ENCODE measurements at regions not wholly inside any gene's neighbourhood (a gene's known extent, or its start where the extent isn't known, plus 50 kb on each side); places are given as distances from the start of the nearest gene placed in this dataset.
"Not testable (repeated sequence)": the region's sequence is repeated elsewhere in the genome, so short reads cannot be mapped to it uniquely, and the experiment has no call there.

DNA sequence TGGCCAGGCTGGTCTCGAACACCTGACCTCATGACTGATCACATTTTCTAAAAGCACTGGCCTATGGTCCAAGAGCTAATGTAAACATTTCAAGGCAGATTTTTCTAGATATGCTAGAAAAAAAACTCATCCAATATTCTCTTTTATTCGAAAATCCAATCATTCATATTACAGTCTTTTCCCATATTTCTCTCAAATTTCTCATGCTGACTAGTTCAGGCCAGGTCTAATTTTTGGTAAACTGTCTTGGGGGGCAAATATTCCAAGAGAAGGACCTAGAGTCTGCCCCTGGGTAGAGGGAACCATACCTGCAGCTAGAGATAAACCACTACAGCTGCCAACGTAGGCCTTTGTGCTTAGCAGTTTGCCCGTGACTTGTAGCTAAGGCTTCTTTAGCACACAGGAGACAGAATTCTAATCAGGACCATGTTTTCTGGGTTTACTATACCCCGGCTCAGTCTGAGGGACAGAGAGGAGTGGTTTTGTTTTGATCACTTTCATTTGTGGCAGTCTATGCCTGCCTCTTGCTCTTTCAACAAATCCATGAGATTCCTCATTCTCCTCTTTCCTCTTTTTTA, 71.8 kb upstream of the CITED2 start:
- Histone ChIP-seq H3K4me3 (no peak overlapping the region), H3K36me3 (ENCODE audit: low read depth, missing control alignments) (no peaks in the 10 kb centered on the region), H3K4me1 (peaks cover 18% of the 10 kb centered on the region), H3K9me3 (no peaks in the 10 kb centered on the region), H3K27me3 (no peaks in the 10 kb centered on the region), H3K27ac (no peak overlapping the region)
- 91 to 95% methylated on average over 5 of the region's 5 CpGs for WGBS, 2 donors
- intact Hi-C loops (cut with DNase I; ENCODE audit: low total_unique reads): no loop called here
- no peak for DNase-seq
- TF ChIP-seq, protein P1, sequence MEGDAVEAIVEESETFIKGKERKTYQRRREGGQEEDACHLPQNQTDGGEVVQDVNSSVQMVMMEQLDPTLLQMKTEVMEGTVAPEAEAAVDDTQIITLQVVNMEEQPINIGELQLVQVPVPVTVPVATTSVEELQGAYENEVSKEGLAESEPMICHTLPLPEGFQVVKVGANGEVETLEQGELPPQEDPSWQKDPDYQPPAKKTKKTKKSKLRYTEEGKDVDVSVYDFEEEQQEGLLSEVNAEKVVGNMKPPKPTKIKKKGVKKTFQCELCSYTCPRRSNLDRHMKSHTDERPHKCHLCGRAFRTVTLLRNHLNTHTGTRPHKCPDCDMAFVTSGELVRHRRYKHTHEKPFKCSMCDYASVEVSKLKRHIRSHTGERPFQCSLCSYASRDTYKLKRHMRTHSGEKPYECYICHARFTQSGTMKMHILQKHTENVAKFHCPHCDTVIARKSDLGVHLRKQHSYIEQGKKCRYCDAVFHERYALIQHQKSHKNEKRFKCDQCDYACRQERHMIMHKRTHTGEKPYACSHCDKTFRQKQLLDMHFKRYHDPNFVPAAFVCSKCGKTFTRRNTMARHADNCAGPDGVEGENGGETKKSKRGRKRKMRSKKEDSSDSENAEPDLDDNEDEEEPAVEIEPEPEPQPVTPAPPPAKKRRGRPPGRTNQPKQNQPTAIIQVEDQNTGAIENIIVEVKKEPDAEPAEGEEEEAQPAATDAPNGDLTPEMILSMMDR (IDR thresholded peaks at IDR 0.05): no peak
- TF ChIP-seq POLR2A (IDR thresholded peaks at IDR 0.05): no peak

DNA sequence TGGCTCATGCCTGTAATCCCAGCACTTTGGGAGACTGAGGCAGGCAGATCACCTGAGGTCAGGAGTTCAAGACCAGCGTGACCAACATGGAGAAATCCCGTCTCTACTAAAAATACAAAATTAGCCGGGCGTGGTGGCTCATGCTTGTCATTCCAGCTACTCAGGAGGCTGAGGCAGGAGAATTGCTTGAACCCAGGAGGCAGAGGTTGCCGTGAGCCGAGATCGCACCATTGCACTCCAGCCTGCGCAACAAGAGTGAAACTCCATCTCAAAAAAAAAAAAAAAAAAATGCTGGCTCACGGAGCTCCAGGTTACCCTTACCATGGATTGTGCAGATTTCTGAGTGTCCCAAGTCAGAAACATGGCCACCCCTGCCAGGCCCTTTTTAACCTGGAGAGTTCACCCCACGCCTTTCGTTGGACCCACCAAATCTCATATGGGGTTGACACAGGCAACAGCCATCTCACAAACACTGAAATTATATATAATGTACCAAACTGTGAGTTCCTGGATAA, 69.9 kb upstream of the CITED2 start:
- H3K9me3 ChIP-seq; H3K4me3 ChIP-seq; intact Hi-C loops (cut with DNase I; ENCODE audit: low total_unique reads); H3K27ac ChIP-seq; H3K36me3 ChIP-seq (ENCODE audit: low read depth, missing control alignments); H3K4me1 ChIP-seq; DNase-seq; H3K27me3 ChIP-seq: not testable (repeated sequence)
- WGBS, 2 donors: 94 to 98% methylated on average over 11 of the region's 11 CpGs

GRCh38 chr6:139443231-139444112, 69.0 kb upstream of the CITED2 start:
- Histone ChIP-seq H3K4me1 (peaks cover 4% of the 10 kb centered on the region), H3K27me3 (no peaks in the 10 kb centered on the region), H3K4me3 (no peak overlapping the region), H3K27ac (no peak overlapping the region), H3K36me3 (ENCODE audit: low read depth, missing control alignments) (no peaks in the 10 kb centered on the region), H3K9me3 (no peaks in the 10 kb centered on the region)
- intact Hi-C loops (cut with DNase I; ENCODE audit: low total_unique reads): no loop called here
- TF ChIP-seq POLR2A (IDR thresholded peaks at IDR 0.05): no peak
- TF ChIP-seq, protein P1 (IDR thresholded peaks at IDR 0.05): no peak
- 78 to 80% methylated on average over 15 of the region's 15 CpGs for WGBS, 2 donors
- no peak for DNase-seq

- Histone ChIP-seq H3K4me3 (no peak overlapping the region), H3K4me1 (no peaks in the 10 kb centered on the region), H3K36me3 (ENCODE audit: low read depth, missing control alignments) (no peaks in the 10 kb centered on the region), H3K27me3 (no peaks in the 10 kb centered on the region), H3K27ac (no peak overlapping the region), H3K9me3 (no peaks in the 10 kb centered on the region)
- DNase-seq: no peak
- TF ChIP-seq POLR2A (IDR thresholded peaks at IDR 0.05): no peak
- TF ChIP-seq, protein P1 (IDR thresholded peaks at IDR 0.05): no peak
- 65 to 80% methylated on average over 4 of the region's 4 CpGs for WGBS, 2 donors
- intact Hi-C loops (cut with DNase I; ENCODE audit: low total_unique reads): no loop called here
Observed at GRCh38 chr6:139442188-139442671, 67.8 kb upstream of the CITED2 start.

DNA sequence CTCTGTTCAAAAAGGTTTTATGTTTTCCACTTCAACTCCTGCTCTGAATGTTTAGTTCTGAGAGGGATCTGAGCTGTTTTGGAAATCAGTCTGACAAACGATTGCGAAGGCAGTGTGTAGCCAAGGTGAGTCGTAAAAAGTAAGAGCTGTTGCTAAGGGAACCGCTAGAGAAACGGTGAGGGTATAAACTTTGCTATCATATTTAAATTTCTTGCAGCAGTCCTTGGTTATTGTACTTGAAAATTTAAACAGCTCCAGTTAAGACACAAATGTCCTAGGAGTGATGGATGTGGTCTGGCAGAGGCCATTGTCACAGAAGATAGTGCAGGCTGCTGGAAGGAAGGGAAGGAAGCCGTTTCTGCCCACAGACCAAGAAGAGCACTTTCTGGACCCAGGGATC, 64.9 kb upstream of the CITED2 start:
- no peaks in the 10 kb centered on the region for H3K36me3 ChIP-seq (ENCODE audit: low read depth, missing control alignments)
- WGBS, 2 donors: 66 to 80% methylated on average over 6 of the region's 6 CpGs
- H3K27ac ChIP-seq: no peak overlapping the region
- no peak for DNase-seq
- H3K4me1 ChIP-seq: no peaks in the 10 kb centered on the region
- intact Hi-C loops (cut with DNase I; ENCODE audit: low total_unique reads): no loop called here
- no peak overlapping the region for H3K4me3 ChIP-seq
- TF ChIP-seq POLR2A (IDR thresholded peaks at IDR 0.05): no peak
- TF ChIP-seq, protein P1 (IDR thresholded peaks at IDR 0.05): no peak
- no peaks in the 10 kb centered on the region for H3K27me3 ChIP-seq
- no peaks in the 10 kb centered on the region for H3K9me3 ChIP-seq
